Esophagus squamous epithelium (tissue), 4 donors: ENCODE measurements at regions not wholly inside any gene's neighbourhood (a gene's known extent, or its start where the extent isn't known, plus 50 kb on each side); places are given as distances from the start of the nearest gene placed in this dataset.

Experiments used
- CTCF ChIP-seq, 6 experiments: fragments of 450-650 bp in 4 of 6; fragments of 200-600 bp in 2 of 6; sonication (generic) in 2 of 6; IDR thresholded peaks; one replicate each; pipeline ENCODE4 v1.5.1; 2016 to 2019; ENCODE audit warnings: antibody characterized with exemption in 6 of 6, mild to moderate bottlenecking in 4 of 6, moderate library complexity in 4 of 6
- POLR2A ChIP-seq, 4 donors: fragments of 450-650 bp; IDR thresholded peaks; one replicate each; pipeline ENCODE4 v1.6.1; 2017; ENCODE audit warnings: antibody characterized with exemption in 4 of 4, mild to moderate bottlenecking in 4 of 4, moderate library complexity in 3 of 4

DNA sequence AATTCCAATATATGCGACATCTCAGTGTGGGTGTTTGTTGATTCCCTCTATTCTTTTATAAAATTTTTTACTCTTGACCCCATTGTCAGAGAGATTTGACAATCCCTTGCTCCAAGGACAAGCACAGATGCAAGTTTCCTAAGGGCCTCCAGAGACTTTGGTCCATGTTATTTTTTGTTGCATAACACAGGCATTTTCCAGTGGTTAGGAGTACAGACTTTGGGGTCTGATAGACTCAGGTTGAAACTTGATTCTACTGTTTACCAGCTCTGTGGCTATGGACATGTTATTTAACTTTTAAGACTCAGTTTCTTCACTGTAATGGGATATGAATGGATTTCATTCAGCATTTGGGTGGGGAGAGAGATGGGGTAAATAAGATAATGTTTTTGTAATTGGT lies 361.3 kb downstream of the ENC1 start:
- no peak for TF ChIP-seq POLR2A (IDR thresholded peaks at IDR 0.05)
- no peak for TF ChIP-seq CTCF (IDR thresholded peaks at IDR 0.05)
